KBM-7 (cell line): ENCODE measurements at regions not wholly inside any gene's neighbourhood (a gene's known extent, or its start where the extent isn't known, plus 50 kb on each side); places are given as distances from the start of the nearest gene placed in this dataset.

Experiments used
- DNase-seq: peaks from one replicate; pipeline ENCODE4 v3.0.0-alpha.2; 2015
- in situ Hi-C: fragments of 300-500 bp; cut with MboI; formaldehyde crosslinking; loops from 2 replicates; pipeline ENCODE4 v1.14.3; 2020; ENCODE audit warnings: low sequenced_read_pairs, low pct_unique_long_range_greater_than_20kb, mixed read lengths

DNA sequence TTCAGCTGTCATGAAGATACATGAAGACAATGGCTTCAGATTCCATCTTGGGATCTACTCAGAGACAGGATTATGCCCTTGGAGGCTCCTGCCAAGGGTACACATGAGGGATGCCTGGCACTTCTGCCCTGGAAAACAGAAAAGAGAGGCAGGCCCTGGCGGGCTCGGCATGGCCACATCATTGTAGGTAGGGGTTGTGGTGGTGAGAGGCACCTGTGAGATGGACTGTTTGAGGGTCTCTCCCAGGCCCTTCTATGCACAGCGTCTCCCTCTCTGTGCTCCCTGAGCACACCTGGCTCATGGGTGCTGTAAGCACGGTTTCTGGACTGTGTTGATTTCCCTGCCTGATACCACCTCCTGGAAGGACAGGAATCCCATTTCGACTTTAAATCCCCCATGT lies 304.3 kb downstream of the GLRX3 start:
- no peak for DNase-seq
- in situ Hi-C loops, result no loop called here

DNA sequence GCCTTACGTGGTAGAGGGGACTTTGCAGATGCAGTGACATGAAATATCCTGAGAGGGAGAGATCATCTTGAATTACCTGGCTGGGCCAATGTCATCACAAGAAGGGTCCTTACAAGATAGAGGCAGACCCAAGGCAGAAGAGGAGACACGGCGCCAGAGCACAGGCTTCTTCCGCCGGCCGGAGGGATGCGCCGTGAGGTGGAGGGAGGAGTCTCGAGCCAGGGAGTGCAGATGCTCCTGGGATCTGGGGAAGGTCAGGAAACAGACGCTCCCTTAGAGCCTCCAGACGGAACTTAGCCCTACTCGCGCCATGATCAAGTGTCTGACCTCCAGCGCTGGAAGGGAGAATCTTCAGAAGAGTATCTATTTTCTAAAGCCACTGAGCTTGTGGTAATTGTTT lies 304.8 kb downstream of the GLRX3 start:
- in situ Hi-C loops, result no loop called here
- no peak for DNase-seq

DNA sequence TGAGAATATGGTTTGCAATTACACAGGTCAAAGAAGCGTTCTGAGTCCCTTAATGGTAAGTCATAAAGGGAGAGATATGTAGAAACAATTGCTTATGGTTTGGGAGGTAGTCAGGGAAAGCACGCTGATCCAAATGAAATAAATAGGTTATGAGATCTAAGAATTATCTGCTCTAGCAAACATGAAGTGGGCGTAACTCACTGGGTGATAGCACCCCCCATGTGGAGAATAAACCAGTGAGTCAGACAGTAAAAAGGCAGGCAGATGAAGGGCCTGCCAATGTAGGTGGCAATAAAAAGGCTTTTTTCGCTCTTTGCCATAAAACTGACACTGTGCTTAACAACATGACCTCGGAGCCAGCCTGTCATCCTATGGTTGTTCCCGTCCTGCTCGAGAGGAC lies 306.9 kb downstream of the GLRX3 start:
- in situ Hi-C loops, result no loop called here
- DNase-seq, result no peak

DNA sequence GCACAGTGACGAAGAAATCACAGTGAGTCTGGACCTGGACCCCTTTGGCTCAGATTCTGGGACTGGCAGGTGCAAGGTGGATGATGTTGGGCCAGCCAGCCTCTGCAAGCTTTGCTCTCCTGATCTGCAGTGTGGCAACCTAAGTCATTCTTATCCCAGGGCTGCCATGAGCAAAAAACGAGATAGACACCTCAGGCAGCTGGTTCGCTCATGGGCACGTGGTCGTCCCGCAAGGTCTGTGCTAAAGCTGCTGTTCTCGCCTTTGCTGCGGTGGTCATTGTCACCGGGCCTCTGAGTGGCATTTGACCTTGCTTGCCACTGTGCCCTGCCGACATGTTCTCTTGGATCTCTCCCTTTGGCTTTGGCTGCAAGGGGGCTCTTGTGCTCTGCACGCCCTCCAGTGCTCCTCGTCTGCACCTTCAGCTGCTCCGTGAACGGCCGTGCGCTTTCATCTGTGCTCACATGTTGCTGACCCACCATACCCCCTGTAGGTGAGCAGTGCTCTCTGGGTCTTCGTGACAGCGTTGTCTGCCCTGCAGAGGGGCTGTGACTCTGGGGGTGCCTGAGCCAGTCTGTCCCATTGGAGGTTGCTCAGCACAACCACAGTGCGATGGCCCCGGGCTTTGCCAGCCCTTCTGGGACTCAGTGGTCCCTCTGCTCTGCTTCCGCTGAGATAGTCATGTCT lies 317.0 kb downstream of the GLRX3 start:
- no peak for DNase-seq
- in situ Hi-C loops, result no loop called here

DNA sequence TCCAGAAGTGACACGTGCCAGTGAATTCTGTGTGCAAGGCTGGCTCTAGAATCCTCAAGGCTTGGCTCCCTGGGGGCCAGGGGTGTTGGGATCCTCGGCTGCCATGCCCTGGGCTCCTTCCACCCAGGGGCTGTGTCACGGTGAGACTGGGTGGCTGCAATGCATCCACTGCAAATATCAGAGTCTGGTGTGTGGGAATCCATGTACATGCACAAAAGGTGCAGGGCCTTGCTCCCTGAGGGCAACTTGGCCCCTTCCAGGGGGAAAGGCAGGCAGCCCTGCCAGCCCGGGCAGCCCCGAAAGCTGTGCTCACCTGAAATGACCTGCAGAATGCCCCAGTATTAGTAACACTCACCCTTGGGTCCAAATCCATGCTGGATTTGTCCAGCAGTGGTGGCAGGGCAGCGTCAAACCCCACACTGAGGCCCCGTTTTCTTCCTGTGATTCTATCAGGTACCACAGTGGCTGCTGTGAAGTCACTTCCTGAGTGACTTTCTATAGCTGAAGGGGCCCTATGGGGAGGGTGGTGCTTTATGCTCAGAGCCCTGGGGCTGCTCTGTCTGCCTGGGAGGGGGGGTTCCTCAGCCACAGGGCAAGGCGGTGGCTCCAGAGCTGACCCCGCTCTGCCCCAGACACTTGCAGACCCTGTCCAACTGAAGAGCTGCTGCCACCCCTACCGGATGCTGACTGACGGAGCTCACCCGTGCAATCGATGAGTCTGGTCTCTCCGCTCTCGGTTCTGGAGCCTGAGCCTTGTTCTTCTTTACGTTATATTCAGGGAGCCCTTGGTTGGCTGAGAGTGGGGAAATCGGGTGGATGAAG lies 317.7 kb downstream of the GLRX3 start:
- DNase-seq, result no peak
- in situ Hi-C loops, result no loop called here

DNA sequence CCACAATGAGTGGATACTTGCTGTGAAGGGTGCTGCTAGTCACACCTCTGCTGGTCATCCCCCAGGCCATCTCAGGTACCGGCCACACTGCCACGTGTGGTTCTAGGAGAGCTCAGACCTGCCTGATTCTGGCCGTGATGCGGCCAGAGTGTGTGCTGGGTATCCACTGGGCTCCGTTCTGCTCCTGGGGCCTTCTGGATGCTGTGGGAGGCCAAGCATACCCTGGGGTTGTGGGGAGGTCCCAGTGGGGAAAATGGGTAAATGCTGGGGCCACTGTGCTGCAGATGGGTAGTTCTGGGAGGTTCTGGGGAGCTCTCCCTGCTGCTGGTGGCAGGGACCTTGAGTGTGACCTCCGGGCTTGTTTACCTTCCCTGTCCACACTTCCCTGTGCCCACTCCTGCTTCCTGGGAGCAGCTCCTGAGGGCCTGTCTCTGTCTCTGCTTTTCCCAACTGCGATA lies 318.4 kb downstream of the GLRX3 start:
- DNase-seq, result no peak
- in situ Hi-C loops, result no loop called here

DNA sequence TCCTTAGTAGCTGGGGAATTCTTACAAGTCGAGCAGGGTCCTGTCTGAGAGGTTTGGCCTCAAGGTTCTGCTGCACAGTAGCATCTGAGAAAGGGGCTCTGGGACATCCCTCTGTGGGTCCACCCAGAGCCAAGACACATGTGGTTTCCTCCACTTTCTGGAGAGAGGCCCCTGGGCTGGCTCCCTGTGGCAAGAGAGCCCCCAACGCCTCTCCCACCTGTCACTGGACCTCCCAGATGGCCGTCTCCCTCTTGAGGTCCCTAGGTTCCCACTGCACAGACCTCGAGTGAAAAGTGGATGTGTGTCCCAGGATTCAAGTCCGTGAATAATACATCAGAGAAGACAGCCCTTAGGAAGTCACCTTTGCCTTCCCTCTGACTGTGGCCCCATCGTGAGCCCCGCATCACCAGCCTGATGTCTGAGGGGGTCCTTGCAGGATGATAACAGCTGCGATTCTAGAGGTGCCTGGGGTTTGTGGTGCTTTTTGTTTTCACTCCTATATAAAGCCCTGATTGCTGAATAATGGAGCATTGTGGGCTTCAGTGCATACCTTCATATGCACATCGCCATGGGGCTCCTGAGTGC lies 319.0 kb downstream of the GLRX3 start:
- DNase-seq, result no peak
- in situ Hi-C loops, result no loop called here

DNA sequence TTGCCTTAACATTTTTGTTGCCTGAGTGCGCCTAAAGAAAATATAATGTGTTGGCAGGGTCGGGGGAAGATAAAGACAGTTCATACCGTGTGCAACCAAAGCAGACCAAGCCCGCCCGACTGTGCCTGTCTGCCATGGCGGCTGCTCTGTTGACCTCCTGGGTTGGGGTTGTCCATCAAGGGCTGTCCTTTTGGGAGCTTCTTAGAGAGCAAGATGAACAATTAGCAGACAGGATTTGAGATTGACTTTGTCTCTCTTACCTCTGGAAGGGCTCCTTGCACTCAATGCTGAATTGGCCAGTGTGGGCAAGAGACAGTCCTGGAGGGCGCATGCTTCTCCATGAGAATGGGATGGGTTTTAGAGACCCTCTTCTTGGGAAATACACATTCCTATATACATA lies 319.6 kb downstream of the GLRX3 start:
- no peak for DNase-seq
- in situ Hi-C loops, result no loop called here

DNA sequence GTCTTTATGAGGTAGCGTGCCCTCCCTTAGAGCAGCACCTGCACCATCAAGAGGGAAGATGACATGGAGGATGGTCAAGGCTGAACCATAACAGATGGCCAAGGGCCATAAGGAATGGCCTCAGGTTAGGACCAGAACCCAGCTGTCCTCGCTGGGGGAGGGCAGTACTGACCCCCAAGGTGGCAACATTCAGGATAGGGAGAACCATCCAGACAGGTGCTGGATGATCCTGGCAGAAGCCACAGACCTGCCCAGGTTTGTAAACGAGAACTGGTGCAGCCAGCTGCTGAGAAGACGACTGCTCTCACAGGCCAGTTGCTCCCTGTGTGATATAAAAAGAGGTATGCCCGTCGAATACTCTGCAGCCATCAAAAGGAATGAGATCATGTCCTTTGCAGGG lies 320.4 kb downstream of the GLRX3 start:
- in situ Hi-C loops, result no loop called here

DNA sequence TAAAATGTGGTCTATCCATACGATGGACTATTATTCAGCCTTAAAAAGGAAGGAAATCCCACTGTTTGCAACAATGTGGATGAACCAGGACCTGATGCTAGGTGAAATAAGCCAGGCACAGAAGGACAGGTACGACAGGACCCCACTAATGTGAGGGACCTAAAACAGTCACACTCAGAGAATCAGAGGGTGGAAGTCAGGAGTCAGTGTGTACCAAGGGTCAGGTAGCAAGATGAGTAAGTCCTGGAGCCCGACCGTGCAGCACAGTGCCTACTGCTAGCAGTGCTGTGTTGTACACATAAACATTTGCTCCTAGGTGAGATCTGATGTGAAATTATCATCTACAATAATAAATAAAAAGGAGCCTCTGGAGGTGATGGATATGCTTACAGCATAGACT lies 322.3 kb downstream of the GLRX3 start:
- no peak for DNase-seq
- in situ Hi-C loops, result no loop called here

More for the DNA sequence above, 320.4 kb downstream of the GLRX3 start:
- DNase-seq, result no peak

DNA sequence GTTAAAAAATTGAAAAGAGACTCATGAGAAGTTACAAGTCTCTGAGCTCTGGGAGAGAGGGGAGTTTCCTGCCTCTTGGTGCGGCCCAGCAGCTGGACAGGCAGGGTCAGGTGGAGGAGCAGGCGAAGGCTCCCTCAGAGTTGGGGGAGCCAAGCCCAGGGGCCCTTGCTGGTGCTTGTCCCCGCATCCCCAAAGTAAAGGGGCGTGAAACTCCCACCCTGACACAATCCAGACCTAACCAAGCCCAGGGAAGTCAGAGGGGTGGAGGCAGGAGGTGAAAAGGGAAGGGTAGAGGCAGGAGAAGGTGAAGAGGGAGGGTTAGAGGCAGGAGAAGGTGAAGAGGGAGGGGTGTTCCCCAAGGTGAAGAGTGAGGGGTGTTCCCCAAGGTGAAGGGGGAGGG lies 322.8 kb downstream of the GLRX3 start:
- DNase-seq, result no peak
- in situ Hi-C loops, result no loop called here

DNA sequence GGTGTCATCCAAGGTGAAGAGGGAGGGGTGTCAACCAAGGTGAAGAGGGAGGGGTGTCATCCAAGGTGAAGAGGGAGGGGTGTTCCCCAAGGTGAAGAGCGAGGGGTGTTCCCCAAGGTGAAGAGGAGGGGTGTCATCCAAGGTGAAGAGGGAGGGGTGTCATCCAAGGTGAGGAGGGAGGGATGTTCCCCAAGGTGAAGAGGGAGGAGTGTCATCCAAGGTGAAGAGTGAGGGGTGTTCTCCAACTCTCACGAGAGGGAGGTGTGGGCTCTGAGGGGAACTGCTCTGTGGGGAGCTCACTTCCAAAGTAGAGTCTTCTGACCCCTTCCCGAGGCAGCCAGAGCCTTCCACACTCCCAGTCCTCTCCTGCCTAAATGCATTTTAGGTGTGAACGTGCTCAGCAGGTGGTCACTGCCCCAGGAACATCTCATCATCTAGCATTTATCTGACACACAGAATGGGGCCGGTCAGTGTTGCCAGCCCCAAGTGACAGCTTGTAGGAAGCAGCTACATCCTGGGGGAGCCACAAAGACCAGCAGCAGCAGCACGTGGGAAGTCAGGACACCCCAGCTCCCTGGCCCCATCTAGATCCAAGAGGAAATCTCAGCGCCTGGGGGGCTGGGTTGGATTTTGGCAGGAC lies 323.8 kb downstream of the GLRX3 start:
- DNase-seq, result no peak
- in situ Hi-C loops, result no loop called here

DNA sequence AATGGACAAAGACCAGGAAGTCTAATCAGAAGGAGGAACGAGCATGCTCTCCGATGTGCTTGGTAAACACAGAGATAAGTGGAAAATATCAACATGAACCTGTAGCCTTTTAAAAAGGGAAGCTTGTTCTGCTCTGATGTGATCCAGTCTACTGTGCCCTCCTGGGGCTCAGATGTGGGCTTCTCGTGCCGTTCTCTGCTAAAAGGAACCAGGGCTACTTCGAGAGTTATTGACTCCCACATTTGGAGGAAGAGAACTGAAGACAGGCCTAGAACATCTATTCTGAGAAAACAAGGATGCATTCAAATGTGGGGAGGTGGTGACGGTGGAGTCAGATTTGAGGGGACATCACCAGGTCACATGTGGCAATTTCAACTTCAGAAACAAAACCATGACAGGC lies 325.4 kb downstream of the GLRX3 start:
- in situ Hi-C loops, result no loop called here
- no peak for DNase-seq

DNA sequence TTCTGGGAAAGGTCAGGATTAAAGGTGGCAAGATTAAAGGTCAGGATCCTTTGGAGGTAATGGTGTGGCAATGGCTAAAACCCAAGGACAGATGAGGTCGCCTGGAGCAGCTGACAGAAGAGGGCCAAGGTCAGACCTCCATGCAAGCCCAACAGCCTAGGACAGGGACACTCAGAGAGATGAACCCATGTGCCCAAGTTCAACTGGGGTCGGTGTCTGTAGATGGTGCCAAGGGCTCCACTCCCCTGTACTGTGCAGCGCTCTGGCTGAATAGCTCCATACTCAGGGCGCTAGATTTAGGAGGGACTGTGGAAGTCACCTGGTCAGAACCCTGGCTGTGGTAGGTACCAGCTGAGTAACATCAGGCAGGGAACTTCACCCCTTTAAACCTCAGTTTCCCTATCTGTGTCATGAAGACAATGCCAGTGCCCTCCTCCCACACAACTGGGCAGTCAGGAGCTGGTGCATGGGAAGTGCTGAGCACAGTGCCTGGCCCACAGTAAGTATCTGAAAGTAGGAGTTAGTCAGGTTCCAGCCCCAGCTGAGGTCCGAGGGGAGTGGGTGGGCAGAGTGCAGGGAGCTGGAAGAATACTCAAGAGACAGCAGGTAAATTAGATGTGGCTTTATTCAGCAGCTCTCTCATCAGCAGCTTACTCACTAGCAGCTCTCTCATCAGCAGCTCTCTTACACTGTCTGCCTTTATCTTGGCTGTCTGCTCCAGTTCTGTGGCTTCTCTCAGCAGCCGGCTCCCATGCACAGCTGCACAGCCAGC lies 327.1 kb downstream of the GLRX3 start:
- in situ Hi-C loops, result no loop called here
- DNase-seq, result no peak

DNA sequence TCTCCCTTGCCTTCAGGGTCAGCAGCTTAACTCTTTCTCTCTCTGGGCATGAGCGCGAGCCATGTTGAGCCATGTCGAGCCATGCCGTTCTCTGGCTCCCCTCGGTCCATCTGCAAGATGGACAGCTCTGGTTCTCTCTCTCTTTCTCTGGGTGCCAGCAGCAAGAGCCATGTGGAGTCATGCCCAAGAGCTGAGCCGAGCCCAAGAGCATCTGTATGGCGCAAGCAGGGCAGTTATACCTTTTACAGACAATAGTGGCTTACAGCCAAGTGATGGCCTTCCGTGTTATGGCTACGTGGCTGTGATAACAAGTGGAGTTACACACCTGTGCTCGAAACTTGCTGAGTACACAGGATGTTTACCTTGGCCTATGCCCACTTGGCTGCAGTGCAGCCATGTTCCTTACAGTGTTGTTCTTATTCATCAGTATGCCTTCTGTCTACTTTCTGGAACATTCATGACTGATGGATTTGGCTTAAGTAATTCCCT lies 327.7 kb downstream of the GLRX3 start:
- in situ Hi-C loops, result no loop called here
- DNase-seq, result no peak

DNA sequence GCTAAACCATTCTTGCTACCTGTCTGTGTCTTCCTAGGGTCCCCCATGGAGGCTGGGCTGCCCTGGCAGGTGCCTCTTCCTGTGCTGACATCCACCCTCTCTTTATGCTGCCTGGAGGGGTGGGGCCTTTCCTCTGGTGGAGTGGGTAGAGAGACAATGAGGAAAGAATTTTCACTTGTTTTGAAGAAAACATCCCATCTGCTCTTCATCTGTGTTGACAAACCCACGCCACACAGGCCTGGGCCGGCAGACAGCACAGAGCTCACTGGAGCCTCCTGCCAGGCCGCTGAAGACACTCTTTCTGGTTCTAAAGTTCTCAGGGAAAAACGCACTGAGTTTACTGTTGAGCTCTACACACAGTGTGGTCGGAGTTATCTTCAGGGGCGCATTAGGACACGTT lies 328.2 kb downstream of the GLRX3 start:
- no peak for DNase-seq
- in situ Hi-C loops, result no loop called here

DNA sequence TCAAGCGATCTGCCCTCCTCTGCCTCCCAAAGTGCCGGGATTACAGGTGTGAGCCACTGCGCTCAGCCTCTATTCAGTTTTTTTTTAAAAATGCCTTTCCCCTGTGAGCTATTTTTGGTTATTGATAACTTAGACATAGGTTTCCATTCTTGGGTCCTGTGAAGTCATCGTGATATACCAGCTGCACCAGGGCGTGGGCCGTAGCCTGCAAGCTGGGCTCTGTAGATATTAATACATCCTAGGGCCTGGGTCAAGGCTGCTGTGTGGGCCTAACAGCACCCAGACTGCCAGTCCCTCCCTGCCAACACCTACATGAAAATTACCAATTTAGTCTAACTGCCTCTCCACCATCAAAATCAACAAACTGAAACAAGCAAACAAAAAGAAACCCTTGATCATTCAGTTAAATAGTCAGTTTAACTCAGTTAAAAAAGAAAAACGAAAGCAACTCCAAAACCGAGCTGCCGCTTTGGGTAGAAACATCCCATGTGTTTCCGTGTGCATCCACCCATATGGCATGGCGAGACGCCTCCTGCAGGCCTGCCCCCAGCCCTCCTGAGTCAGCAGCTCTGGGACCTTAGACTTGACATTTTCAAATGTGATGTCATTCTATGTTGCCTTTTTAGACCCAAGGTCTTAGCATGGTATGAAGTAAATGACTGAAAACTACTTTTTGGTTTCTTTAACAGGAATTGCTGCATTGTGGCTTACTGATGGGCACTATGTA lies 330.2 kb downstream of the GLRX3 start:
- in situ Hi-C loops, result no loop called here
- no peak for DNase-seq

DNA sequence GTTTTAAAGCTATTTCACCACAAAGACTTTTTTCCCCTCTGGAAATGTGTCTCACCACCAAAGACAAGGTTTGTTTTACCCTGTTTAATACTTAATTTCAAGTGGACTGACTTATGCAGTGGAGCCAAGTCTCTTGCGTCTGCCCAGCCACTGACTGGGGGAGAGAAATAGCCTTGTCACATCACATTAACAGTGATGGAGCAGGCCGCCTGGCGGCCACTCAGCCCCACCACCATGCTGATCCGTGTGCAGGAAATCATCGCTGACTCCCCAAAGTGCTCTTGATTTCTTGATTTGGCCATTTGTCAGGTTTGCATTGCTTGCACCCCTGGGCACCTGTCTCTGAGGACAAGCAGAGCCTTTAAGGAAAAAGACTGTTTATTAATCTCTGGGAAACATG lies 334.1 kb downstream of the GLRX3 start:
- no peak for DNase-seq
- in situ Hi-C loops, result no loop called here

DNA sequence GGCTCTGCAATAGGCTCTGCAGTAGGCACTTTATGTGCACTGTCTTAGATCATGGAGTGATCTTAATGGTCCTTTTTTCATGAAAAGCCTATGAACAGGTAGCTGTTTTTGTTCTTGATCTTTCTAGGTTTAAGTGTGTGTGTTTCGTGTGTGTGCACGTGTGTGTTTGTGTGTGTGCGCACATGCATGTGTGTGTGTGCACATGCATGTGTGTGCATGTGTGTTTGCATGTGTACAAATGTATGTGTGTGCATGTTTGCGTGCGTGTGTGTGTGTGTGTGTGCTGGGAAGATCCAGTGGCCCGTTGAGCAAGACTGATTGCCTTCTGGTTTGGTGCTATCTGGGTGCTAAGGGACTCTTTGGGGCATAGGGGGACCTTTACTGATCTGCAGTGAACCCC lies 334.8 kb downstream of the GLRX3 start:
- DNase-seq, result no peak
- in situ Hi-C loops, result no loop called here
